Neural cell (in vitro differentiated cells): ENCODE measurements at regions not wholly inside any gene's neighbourhood (a gene's known extent, or its start where the extent isn't known, plus 50 kb on each side); places are given as distances from the start of the nearest gene placed in this dataset.
A peak's percentile ranks its signal among the peaks of the same experiment; 100 is the strongest.

Experiments
- H2AFZ ChIP-seq: fragments of 200-600, 300-800 bp; sonication (generic), shearing (Covaris generic); 2 replicates; pipeline ENCODE4 v1.6.0; 2014; ENCODE audit warnings: low read depth, mild to moderate bottlenecking, antibody characterized with exemption, low read length, moderate library complexity
- H3F3A ChIP-seq: fragments of 200-600 bp; shearing (Covaris generic); 2 replicates; pipeline ENCODE4 v1.6.1; 2016; ENCODE audit warnings: mild to moderate bottlenecking, moderate library complexity, mixed read lengths, antibody characterized with exemption, low read length; ENCODE audit not compliant: insufficient read depth, poor library complexity, severe bottlenecking
- H3K27ac ChIP-seq: fragments of 200-600, 300-800 bp; sonication (generic), shearing (Covaris generic); 2 replicates; pipeline ENCODE4 v1.5.1; 2014; ENCODE audit warnings: mild to moderate bottlenecking, low read length, moderate library complexity
- H3K27me3 ChIP-seq: fragments of 300-800, 200-600 bp; sonication (generic), shearing (Covaris generic); 2 replicates; pipeline ENCODE4 v1.6.0; 2014; ENCODE audit warnings: mild to moderate bottlenecking, low read depth, low read length, moderate library complexity; ENCODE audit not compliant: insufficient read depth
- H3K36me3 ChIP-seq: fragments of 300-800, 200-600 bp; sonication (generic), shearing (Covaris generic); 2 replicates; pipeline ENCODE4 v1.5.1; 2014; ENCODE audit warnings: mild to moderate bottlenecking, antibody characterized with exemption, low read length, moderate library complexity; ENCODE audit not compliant: insufficient read depth
- H3K4me2 ChIP-seq: fragments of 300-800, 200-600 bp; sonication (generic), shearing (Covaris generic); 2 replicates; pipeline ENCODE4 v1.6.0; 2014; ENCODE audit warnings: mild to moderate bottlenecking, low read length
- H3K4me3 ChIP-seq: fragments of 300-800, 200-600 bp; sonication (generic), shearing (Covaris generic); 2 replicates; pipeline ENCODE4 v1.5.1; 2014; ENCODE audit warnings: mild to moderate bottlenecking, low read length, moderate library complexity
- H3K79me2 ChIP-seq: fragments of 200-600 bp; shearing (Covaris generic); replicated peaks from 2 replicates; pipeline ENCODE4 v1.6.0; 2014; ENCODE audit warnings: mild to moderate bottlenecking, low read length, moderate library complexity; ENCODE audit not compliant: insufficient read depth
- H3K9ac ChIP-seq: fragments of 300-800, 200-600 bp; sonication (generic), shearing (Covaris generic); 2 replicates; pipeline ENCODE4 v1.6.1; 2016; ENCODE audit warnings: mild to moderate bottlenecking, low read length, mixed read lengths
- H3K9me2 ChIP-seq: fragments of 200-600 bp; shearing (Covaris generic); 2 replicates; pipeline ENCODE4 v1.6.1; 2016; ENCODE audit warnings: mild to moderate bottlenecking, low read length, mixed read lengths; ENCODE audit not compliant: insufficient read depth
- H3K9me3 ChIP-seq: fragments of 200-600, 300-800 bp; sonication (generic), shearing (Covaris generic); 2 replicates; pipeline ENCODE4 v1.6.1; 2016; ENCODE audit warnings: mild to moderate bottlenecking, mixed run types, low read length, moderate library complexity, mixed read lengths
- H4K20me1 ChIP-seq: fragments of 200-600 bp; shearing (Covaris generic); 2 replicates; pipeline ENCODE4 v1.6.1; 2016; ENCODE audit warnings: mild to moderate bottlenecking, mixed run types; ENCODE audit not compliant: insufficient read depth
- CTCF ChIP-seq: fragments of 450-650 bp; IDR thresholded peaks from 2 replicates; pipeline ENCODE4 v1.5.1; 2014; ENCODE audit warnings: antibody characterized with exemption, mild to moderate bottlenecking, moderate library complexity; ENCODE audit not compliant: poor library complexity, severe bottlenecking
- EP300 ChIP-seq: fragments of 450-650 bp; conservative IDR thresholded peaks from 2 replicates; pipeline ENCODE4 v1.6.1; 2014; ENCODE audit warnings: antibody characterized with exemption, mild to moderate bottlenecking, moderate library complexity; ENCODE audit not compliant: poor library complexity, severe bottlenecking
- EZH2 ChIP-seq: fragments of 200-600, 300-800 bp; shearing (Covaris generic), sonication (generic); IDR thresholded peaks from 2 replicates; pipeline ENCODE4 v1.6.1; 2014; ENCODE audit warnings: antibody characterized with exemption, low read length, borderline replicate concordance, mild to moderate bottlenecking; ENCODE audit not compliant: insufficient read depth, poor library complexity, severe bottlenecking
- MXI1 ChIP-seq: fragments of 450-650 bp; conservative IDR thresholded peaks from 2 replicates; pipeline ENCODE4 v1.6.1; 2014; ENCODE audit warnings: antibody characterized with exemption, mild to moderate bottlenecking; ENCODE audit not compliant: poor library complexity, severe bottlenecking
- POLR2AphosphoS5 ChIP-seq: IDR thresholded peaks from 2 replicates; pipeline ENCODE4 v1.6.1; 2012
- RAD21 ChIP-seq: fragments of 450-650 bp; conservative IDR thresholded peaks from 2 replicates; pipeline ENCODE4 v1.6.1; 2014; ENCODE audit warnings: antibody characterized with exemption, mild to moderate bottlenecking, moderate library complexity
- REST ChIP-seq: IDR thresholded peaks from 2 replicates; pipeline ENCODE4 v1.6.1; 2012; ENCODE audit warnings: borderline replicate concordance
- SMC3 ChIP-seq: fragments of 450-650 bp; conservative IDR thresholded peaks from 2 replicates; pipeline ENCODE4 v1.6.1; 2014; ENCODE audit warnings: antibody characterized with exemption, mild to moderate bottlenecking, moderate library complexity; ENCODE audit not compliant: poor library complexity
- TAF1 ChIP-seq: IDR thresholded peaks from 2 replicates; pipeline ENCODE4 v1.6.1; 2012; ENCODE audit warnings: low read depth

GRCh38 chr1:37250371-37250770, 216.1 kb upstream of the GRIK3 start:
- no peak overlapping the region for H3K4me2 ChIP-seq
- H3K27ac ChIP-seq, result no peak overlapping the region
- H3K79me2 ChIP-seq, result no peaks in the 10 kb centered on the region
- H3K4me3 ChIP-seq, result no peak overlapping the region
- H3K9ac ChIP-seq, result no peak overlapping the region
- no peaks in the 10 kb centered on the region for H4K20me1 ChIP-seq
- no peaks in the 10 kb centered on the region for H3K27me3 ChIP-seq
- no peaks in the 10 kb centered on the region for H3K36me3 ChIP-seq
- no peaks in the 10 kb centered on the region for H3K9me2 ChIP-seq
- no peak overlapping the region for H2AFZ ChIP-seq
- H3F3A ChIP-seq, result no peaks in the 10 kb centered on the region
- no peaks in the 10 kb centered on the region for H3K9me3 ChIP-seq
- TF ChIP-seq MXI1 (no peak), REST (no peak), RAD21 (no peak), CTCF (no peak), TAF1 (no peak), POLR2AphosphoS5 (no peak), EZH2 (no peak), EP300 (no peak)

GRCh38 chr1:37255136-37255795, 219.1 kb upstream of the ZC3H12A start:
- Histone ChIP-seq H3K9ac (no peak overlapping the region), H3K27me3 (no peaks in the 10 kb centered on the region), H3F3A (no peaks in the 10 kb centered on the region), H3K79me2 (no peaks in the 10 kb centered on the region), H3K4me2 (peak overlapping the region; percentile 16), H4K20me1 (no peaks in the 10 kb centered on the region), H2AFZ (no peak overlapping the region), H3K9me3 (no peaks in the 10 kb centered on the region), H3K4me3 (peak overlapping the region; percentile 13), H3K36me3 (no peaks in the 10 kb centered on the region), H3K9me2 (no peaks in the 10 kb centered on the region), H3K27ac (no peak overlapping the region)
- TF ChIP-seq RAD21, result peak; percentile 62
- no peak for TF ChIP-seq MXI1
- TF ChIP-seq CTCF, result peak; percentile 55
- TF ChIP-seq REST, result peak; percentile 96
- TF ChIP-seq EP300, result no peak
- no peak for TF ChIP-seq TAF1
- TF ChIP-seq EZH2, result no peak
- TF ChIP-seq SMC3, result peak; percentile 56
- no peak for TF ChIP-seq POLR2AphosphoS5
